HL-60 (cell line): ENCODE measurements at regions not wholly inside any gene's neighbourhood (a gene's known extent, or its start where the extent isn't known, plus 50 kb on each side); places are given as distances from the start of the nearest gene placed in this dataset.

Experiments used
- DNase-seq, 2 experiments: peaks; one replicate each; pipeline ENCODE4 v3.0.0-alpha.2; 2010 to 2020; ENCODE audit warnings: low read depth in 1 of 2, low spot score in 1 of 2
- H3K27ac ChIP-seq: fragments of 250-450 bp; sonication (Bioruptor Pico); replicated peaks from 2 replicates; pipeline ENCODE4 v1.5.1; 2020; ENCODE audit warnings: mild to moderate bottlenecking, moderate library complexity
- H3K27me3 ChIP-seq: fragments of 250-450 bp; sonication (Bioruptor Pico); 2 replicates; pipeline ENCODE4 v1.5.1; 2021; ENCODE audit warnings: mild to moderate bottlenecking, moderate library complexity; ENCODE audit not compliant: insufficient read depth, poor library complexity, severe bottlenecking
- H3K4me3 ChIP-seq: replicated peaks from 2 replicates; pipeline ENCODE4 v1.5.1; 2011; ENCODE audit warnings: mild to moderate bottlenecking, control low read depth, low read length; ENCODE audit not compliant: insufficient read depth
- GABPA ChIP-seq: IDR thresholded peaks from 2 replicates; pipeline ENCODE4 v1.6.1; 2012; ENCODE audit warnings: low read depth
- POLR2AphosphoS5 ChIP-seq: IDR thresholded peaks from 2 replicates; pipeline ENCODE4 v1.6.1; 2012; ENCODE audit warnings: low read depth
- SPI1 ChIP-seq: IDR thresholded peaks from 2 replicates; pipeline ENCODE4 v1.6.1; 2012; ENCODE audit warnings: low read depth, mild to moderate bottlenecking, borderline replicate concordance
- TF ChIP-seq, protein P1 (sequence below): IDR thresholded peaks from 2 replicates; pipeline ENCODE4 v1.6.1; 2012; ENCODE audit warnings: low read depth; ENCODE audit not compliant: insufficient replicate concordance
- TF ChIP-seq, protein P2 (sequence below): IDR thresholded peaks from one replicate; pipeline ENCODE4 v1.5.1; 2011; ENCODE audit warnings: low read length, control low read depth, inconsistent platforms; ENCODE audit not compliant: insufficient read depth

DNA sequence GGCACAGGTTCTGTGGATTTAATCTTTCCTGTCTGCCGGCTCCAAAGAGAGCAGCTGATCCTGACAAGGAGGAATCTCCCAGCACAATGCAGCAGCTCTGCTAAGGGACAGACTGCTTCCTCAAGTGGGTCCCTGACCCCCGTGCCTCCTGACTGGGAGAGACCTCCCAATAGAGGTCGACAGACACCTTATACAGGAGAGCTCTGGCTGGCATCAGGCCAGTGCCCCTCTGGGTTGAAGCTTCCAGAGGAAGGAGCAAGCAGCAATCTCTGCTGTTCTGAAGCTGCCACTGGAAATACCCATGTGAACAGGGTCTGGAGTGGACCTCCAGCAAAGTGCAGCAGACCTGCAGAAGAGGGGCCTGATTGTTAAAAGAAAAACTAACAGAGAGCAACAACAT lies 630.2 kb upstream of the FTMT start:
- TF ChIP-seq, protein P1, sequence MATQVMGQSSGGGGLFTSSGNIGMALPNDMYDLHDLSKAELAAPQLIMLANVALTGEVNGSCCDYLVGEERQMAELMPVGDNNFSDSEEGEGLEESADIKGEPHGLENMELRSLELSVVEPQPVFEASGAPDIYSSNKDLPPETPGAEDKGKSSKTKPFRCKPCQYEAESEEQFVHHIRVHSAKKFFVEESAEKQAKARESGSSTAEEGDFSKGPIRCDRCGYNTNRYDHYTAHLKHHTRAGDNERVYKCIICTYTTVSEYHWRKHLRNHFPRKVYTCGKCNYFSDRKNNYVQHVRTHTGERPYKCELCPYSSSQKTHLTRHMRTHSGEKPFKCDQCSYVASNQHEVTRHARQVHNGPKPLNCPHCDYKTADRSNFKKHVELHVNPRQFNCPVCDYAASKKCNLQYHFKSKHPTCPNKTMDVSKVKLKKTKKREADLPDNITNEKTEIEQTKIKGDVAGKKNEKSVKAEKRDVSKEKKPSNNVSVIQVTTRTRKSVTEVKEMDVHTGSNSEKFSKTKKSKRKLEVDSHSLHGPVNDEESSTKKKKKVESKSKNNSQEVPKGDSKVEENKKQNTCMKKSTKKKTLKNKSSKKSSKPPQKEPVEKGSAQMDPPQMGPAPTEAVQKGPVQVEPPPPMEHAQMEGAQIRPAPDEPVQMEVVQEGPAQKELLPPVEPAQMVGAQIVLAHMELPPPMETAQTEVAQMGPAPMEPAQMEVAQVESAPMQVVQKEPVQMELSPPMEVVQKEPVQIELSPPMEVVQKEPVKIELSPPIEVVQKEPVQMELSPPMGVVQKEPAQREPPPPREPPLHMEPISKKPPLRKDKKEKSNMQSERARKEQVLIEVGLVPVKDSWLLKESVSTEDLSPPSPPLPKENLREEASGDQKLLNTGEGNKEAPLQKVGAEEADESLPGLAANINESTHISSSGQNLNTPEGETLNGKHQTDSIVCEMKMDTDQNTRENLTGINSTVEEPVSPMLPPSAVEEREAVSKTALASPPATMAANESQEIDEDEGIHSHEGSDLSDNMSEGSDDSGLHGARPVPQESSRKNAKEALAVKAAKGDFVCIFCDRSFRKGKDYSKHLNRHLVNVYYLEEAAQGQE, result no peak
- TF ChIP-seq, protein P2, sequence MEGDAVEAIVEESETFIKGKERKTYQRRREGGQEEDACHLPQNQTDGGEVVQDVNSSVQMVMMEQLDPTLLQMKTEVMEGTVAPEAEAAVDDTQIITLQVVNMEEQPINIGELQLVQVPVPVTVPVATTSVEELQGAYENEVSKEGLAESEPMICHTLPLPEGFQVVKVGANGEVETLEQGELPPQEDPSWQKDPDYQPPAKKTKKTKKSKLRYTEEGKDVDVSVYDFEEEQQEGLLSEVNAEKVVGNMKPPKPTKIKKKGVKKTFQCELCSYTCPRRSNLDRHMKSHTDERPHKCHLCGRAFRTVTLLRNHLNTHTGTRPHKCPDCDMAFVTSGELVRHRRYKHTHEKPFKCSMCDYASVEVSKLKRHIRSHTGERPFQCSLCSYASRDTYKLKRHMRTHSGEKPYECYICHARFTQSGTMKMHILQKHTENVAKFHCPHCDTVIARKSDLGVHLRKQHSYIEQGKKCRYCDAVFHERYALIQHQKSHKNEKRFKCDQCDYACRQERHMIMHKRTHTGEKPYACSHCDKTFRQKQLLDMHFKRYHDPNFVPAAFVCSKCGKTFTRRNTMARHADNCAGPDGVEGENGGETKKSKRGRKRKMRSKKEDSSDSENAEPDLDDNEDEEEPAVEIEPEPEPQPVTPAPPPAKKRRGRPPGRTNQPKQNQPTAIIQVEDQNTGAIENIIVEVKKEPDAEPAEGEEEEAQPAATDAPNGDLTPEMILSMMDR, result no peak
- no peak for TF ChIP-seq POLR2AphosphoS5
- TF ChIP-seq SPI1, result no peak
- no peak for TF ChIP-seq GABPA
- Histone ChIP-seq H3K27me3 (no peaks in the 10 kb centered on the region), H3K27ac (no peak overlapping the region), H3K4me3 (no peak overlapping the region)
- DNase-seq, result no peak

DNA sequence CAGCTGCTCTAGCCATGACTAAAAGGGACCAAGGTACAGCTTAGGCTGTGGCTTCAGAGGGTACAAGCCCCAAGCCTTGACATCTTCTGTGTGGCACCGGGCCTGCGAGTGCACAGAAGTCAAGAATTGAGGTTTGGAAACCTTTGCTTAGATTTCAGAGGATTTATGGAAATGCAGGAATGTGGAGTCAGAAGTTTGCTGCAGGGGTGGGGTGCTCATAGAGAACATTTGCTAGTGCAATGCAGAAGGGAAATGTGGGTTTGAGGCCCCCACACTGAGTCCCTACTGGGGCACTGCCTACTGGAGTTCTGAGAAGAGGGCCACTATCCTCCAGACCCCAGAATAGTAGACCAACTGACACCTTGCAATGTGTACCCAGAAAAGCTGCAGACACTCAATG lies 624.9 kb upstream of the FTMT start:
- Histone ChIP-seq H3K27me3 (no peaks in the 10 kb centered on the region), H3K4me3 (no peak overlapping the region), H3K27ac (no peak overlapping the region)
- TF ChIP-seq GABPA (no peak), SPI1 (no peak), POLR2AphosphoS5 (no peak)
- TF ChIP-seq, protein P1, result no peak
- TF ChIP-seq, protein P2, result no peak
- DNase-seq, result no peak

- no peak for DNase-seq
- H3K4me3 ChIP-seq, result no peak overlapping the region
- H3K27ac ChIP-seq, result no peak overlapping the region
- no peaks in the 10 kb centered on the region for H3K27me3 ChIP-seq
- TF ChIP-seq, protein P1, result no peak
- TF ChIP-seq SPI1 (no peak), POLR2AphosphoS5 (no peak), GABPA (no peak)
- TF ChIP-seq, protein P2, result no peak
Measured at GRCh38 chr5:121239951-121240350, 611.7 kb upstream of the FTMT start.
